ENCODE measurements at regions not wholly inside any gene's neighbourhood (a gene's known extent, or its start where the extent isn't known, plus 50 kb on each side); places are given as distances from the start of the nearest gene placed in this dataset.

DNA sequence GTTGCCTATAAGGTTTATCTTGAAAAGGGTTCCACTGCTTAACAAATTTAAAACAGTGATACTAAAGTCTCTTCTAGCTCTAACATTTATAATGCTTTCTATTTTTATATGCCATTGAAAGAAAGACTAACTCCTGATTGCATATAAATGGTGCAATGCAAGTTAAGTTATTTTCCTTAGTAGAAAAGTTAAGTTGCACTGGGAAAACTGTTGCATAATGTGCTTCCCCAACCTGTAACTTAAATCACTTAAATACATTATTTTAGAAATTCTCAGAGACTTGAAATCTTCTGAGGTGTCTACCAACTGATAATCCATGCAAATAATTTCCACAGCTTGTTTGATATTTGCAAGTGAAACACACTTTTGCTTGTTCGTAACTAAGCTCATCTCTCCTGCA is 175.0 kb upstream of the HMCN1 start:
- no peak overlapping the region for H4K8ac ChIP-seq (replicated peaks; ENCODE audit: insufficient read length, low read depth, low read length)
- H3T11ph ChIP-seq (ENCODE audit: low read length), result no peak overlapping the region
- peaks cover 2% of the 10 kb centered on the region; the same call in 1 of the 2 replicates for H3K27me3 Mint-ChIP-seq (ENCODE audit: low read depth)
- H3K9me3 ChIP-seq (ENCODE audit: control insufficient read depth, low read depth, low read length), result no peaks in the 10 kb centered on the region
- H3K4me3 Mint-ChIP-seq, result no peak overlapping the region
- DNase-seq, result no peak
- peaks cover 4 to 6% of the 10 kb centered on the region in 2 experiments; a peak in 3 of 4 replicates for H3K4me1 Mint-ChIP-seq
- H3K4me2 ChIP-seq (ENCODE audit: insufficient read depth, insufficient read length, low read length), result no peak overlapping the region
- no peak overlapping the region for H3K27ac ChIP-seq (ENCODE audit: insufficient read length, low read depth, low read length)
- no peak overlapping the region for H3K27ac Mint-ChIP-seq
- no peak overlapping the region for H3K23ac ChIP-seq (ENCODE audit: insufficient read length, low read depth, low read length)
- no peak overlapping the region for H3K18ac ChIP-seq (ENCODE audit: insufficient read length, low read depth, low read length)
- no peaks in the 10 kb centered on the region for H3K79me1 ChIP-seq (ENCODE audit: insufficient read depth, low read depth, low read length, poor library complexity, severe bottlenecking)
- H3K36me3 Mint-ChIP-seq (ENCODE audit: insufficient read depth in 1 of 3, low read depth in 3 of 3), result no peaks in the 10 kb centered on the region
- H3K4me1 ChIP-seq (ENCODE audit: insufficient read depth, low read length), result no peaks in the 10 kb centered on the region
- no peaks in the 10 kb centered on the region for H3K23me2 ChIP-seq (ENCODE audit: insufficient read length, low read depth, low read length, poor library complexity, severe bottlenecking)
- no peaks in the 10 kb centered on the region for H3K79me2 ChIP-seq (ENCODE audit: insufficient read depth, low read length)
- TF ChIP-seq, protein P1, sequence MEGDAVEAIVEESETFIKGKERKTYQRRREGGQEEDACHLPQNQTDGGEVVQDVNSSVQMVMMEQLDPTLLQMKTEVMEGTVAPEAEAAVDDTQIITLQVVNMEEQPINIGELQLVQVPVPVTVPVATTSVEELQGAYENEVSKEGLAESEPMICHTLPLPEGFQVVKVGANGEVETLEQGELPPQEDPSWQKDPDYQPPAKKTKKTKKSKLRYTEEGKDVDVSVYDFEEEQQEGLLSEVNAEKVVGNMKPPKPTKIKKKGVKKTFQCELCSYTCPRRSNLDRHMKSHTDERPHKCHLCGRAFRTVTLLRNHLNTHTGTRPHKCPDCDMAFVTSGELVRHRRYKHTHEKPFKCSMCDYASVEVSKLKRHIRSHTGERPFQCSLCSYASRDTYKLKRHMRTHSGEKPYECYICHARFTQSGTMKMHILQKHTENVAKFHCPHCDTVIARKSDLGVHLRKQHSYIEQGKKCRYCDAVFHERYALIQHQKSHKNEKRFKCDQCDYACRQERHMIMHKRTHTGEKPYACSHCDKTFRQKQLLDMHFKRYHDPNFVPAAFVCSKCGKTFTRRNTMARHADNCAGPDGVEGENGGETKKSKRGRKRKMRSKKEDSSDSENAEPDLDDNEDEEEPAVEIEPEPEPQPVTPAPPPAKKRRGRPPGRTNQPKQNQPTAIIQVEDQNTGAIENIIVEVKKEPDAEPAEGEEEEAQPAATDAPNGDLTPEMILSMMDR (conservative IDR thresholded peaks at IDR 0.05), result no peak
- H2BK5ac ChIP-seq (ENCODE audit: insufficient read length, low read length), result no peak overlapping the region
- no peak overlapping the region for H4K5ac ChIP-seq (ENCODE audit: insufficient read length, low read depth, low read length)
- H4K20me1 ChIP-seq (ENCODE audit: control insufficient read depth, insufficient read depth, insufficient read length), result no peaks in the 10 kb centered on the region
- H3K4ac ChIP-seq (ENCODE audit: low read depth, low read length), result no peak overlapping the region
- WGBS (ENCODE audit: extremely low coverage, insufficient read length, low lambda C conversion rate), result no CpG with 5 or more reads among the region's 1 CpG
- H2BK20ac ChIP-seq (ENCODE audit: low read depth, low read length, poor library complexity, severe bottlenecking), result no peak overlapping the region
- H3K27me3 ChIP-seq (ENCODE audit: insufficient read depth, low read length), result no peaks in the 10 kb centered on the region
- no peak overlapping the region for H3K14ac ChIP-seq (ENCODE audit: insufficient read depth, low read length)
- H3K56ac ChIP-seq (ENCODE audit: insufficient read length, low read depth, low read length), result no peak overlapping the region
- H3K9ac ChIP-seq (ENCODE audit: extremely low read depth, insufficient read length, low read length), result no peak overlapping the region
- no peak overlapping the region for H2AFZ ChIP-seq (ENCODE audit: low read length)
- H2BK12ac ChIP-seq (ENCODE audit: insufficient read length, low read depth, low read length), result no peak overlapping the region
- H3K9me3 Mint-ChIP-seq, result no peaks in the 10 kb centered on the region; a peak in 1 of 5 replicates
- no peak overlapping the region for H4K91ac ChIP-seq (ENCODE audit: insufficient read length, low read depth, low read length)
- H2BK120ac ChIP-seq (ENCODE audit: low read depth, low read length, poor library complexity, severe bottlenecking), result no peak overlapping the region
- no peak overlapping the region for H2AK5ac ChIP-seq (ENCODE audit: insufficient read length, low read length)
- H2BK15ac ChIP-seq (ENCODE audit: low read depth, low read length), result no peak overlapping the region

Measured in H9 (cell line).